HG02759 (cell line): ENCODE measurements at regions not wholly inside any gene's neighbourhood (a gene's known extent, or its start where the extent isn't known, plus 50 kb on each side); places are given as distances from the start of the nearest gene placed in this dataset.
"Not testable (repeated sequence)": the region's sequence is repeated elsewhere in the genome, so short reads cannot be mapped to it uniquely, and the experiment has no call there.

Source experiments
- ATAC-seq: cut with Tn5 transposase; IDR thresholded peaks from one replicate; pipeline ENCODE4 v1.9.1; 2021; ENCODE audit warnings: mild to moderate bottlenecking, moderate library complexity; ENCODE audit not compliant: unreplicated experiment

DNA sequence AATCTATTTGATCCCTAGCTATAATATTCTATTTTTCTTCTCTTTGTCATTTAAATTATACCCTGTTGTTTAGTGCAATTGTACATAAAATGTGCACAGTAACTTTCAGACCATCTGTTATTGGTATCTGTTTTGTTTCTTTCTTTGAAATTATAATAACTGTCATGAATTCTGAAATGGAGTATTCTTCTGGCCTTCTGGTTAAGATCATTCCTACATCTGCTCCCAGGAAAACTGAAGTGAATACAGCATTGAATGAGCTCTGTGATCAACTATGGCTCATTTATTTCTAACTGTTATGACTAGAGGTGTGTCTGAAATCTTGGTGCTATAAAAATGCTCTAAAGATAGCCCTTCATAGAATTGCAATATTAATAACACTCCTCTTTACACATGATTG is 788.4 kb upstream of the TMEFF2 start:
- ATAC-seq, result no peak

DNA sequence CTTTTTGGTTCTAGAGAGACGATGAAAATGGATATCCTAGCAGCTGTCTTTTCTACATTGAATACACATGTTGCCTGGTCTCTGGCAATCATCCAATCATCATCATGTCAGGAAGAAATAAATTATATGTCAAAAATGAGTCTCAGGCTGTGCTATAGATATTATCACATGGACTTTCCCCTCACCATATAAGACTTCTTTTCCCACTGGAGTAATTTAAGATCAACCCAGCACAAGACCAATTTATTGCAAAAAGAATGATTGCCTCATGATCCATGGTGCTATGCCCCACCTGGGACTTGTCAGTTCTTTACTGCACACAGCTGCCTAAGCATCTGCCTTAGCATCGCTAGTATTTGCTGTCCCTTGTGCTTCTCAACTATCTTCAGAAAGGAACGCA is 783.7 kb upstream of the TMEFF2 start:
- no peak for ATAC-seq

DNA sequence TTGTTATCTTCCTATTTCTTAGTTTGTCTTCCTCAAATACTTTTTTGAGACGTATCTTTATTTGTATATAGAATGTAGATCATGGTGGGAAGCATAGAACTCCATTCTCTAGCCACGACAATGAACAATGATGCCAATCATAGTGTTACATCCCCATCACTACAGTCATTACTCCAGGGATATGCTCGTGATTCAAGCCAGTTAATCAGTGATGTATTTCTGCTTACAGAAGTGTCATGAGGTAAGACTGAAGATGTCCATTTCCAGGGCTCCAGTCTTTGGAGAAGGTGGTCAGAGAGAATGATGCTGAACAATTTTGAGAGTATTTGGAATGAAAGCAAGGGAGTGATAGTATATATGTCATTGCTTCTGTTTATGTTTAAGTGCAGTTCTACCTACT is 777.2 kb upstream of the TMEFF2 start:
- no peak for ATAC-seq

DNA sequence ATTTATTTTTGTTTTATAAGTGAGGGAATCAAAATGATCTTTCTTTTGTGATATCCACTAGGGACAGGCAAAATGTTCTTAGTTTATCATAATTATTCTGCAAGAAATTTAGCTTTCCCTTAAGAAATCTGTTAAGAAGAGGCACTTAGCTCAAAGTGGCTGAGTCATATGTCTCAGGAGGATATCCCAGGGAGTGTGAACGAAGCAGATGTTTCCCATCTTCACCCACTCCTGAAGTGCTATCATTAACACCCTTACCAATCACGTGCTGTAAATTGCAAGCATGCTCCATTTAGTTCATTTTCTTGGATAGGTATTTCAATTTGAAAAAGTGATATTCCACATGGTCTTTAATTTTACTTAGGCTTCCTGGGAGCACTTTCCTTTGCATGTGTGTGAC is 774.3 kb upstream of the TMEFF2 start:
- ATAC-seq, result no peak

GRCh38 chr2:192960945-192961344 is 766.2 kb upstream of the TMEFF2 start:
- ATAC-seq, result no peak

GRCh38 chr2:192958615-192959014 is 763.9 kb upstream of the TMEFF2 start:
- ATAC-seq, result not testable (repeated sequence)

GRCh38 chr2:192957425-192957824 is 762.7 kb upstream of the TMEFF2 start:
- ATAC-seq, result no peak

GRCh38 chr2:192953116-192953515 is 758.4 kb upstream of the TMEFF2 start:
- ATAC-seq, result no peak

DNA sequence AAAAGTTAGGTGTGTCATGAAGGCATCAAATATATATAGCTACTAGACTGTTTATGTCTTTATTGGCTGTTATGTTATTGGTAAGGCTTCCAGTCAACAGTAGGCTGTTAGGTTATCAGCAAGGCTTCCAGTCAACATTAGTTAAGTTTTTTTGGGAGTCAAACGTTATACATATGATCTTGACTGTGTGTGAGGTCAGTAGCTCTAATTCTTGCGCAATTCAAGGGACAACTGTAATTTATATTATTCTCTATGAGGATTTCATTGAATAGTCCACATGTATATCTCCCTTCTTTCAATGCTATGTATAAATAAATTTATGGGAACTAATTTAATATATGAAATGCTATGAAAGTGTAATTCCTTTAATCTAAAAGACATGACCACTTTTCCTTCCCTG is 757.5 kb upstream of the TMEFF2 start:
- no peak for ATAC-seq

GRCh38 chr2:192948316-192948715 is 753.6 kb upstream of the TMEFF2 start:
- ATAC-seq, result no peak

- no peak for ATAC-seq
Observed at GRCh38 chr2:192947352-192947751, 752.6 kb upstream of the TMEFF2 start.

GRCh38 chr2:192940767-192941166 is 746.0 kb upstream of the TMEFF2 start:
- ATAC-seq, result no peak

DNA sequence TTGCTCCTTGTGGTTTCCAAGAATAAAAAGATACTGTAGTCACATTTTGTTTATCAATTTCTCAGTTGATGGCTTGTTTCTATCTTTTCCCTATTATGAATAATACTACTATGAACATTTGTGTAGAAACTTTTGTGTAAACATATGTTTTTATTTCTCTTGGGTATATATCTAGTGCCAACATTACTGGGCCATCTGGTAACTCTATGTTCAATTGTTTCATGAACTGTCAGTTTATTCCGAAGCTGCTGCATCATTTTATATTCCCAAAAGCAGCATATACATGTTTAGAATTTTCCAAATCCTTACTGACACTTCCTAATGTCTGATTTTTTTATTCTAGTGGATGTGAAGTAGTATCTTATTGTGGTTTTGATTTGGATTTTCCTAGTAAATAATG is 737.6 kb upstream of the TMEFF2 start:
- ATAC-seq, result no peak

DNA sequence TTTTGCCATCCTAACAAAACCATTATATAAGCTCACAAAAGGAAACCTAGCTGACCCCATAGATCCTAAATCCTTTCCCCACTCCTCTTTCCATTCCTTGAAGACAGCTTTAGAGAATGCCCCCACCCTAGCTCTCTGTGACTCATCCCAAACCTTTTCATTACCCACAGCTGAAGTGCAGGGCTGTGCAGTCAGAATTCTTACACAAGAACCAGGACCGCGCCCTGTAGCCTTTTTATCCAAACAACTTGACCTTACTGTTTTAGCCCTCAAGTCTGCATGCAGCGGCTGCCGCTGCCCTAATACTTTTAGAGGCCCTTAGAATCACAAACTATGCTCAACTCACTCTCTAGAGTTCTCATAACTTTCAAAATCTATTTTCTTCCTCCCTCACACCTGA is 726.9 kb upstream of the TMEFF2 start:
- ATAC-seq, result not testable (repeated sequence)

- no peak for ATAC-seq
Observed at GRCh38 chr2:192901446-192901845, 706.7 kb upstream of the TMEFF2 start.

- ATAC-seq, result no peak
Observed at GRCh38 chr2:192899466-192899865, 704.7 kb upstream of the TMEFF2 start.

- ATAC-seq, result not testable (repeated sequence)
Observed at GRCh38 chr2:192893976-192894375, 699.2 kb upstream of the TMEFF2 start.

- no peak for ATAC-seq
Observed at GRCh38 chr2:192888109-192888508, 693.4 kb upstream of the TMEFF2 start.

GRCh38 chr2:192887337-192887736 is 692.6 kb upstream of the TMEFF2 start:
- no peak for ATAC-seq

GRCh38 chr2:192886636-192887035 is 691.9 kb upstream of the TMEFF2 start:
- no peak for ATAC-seq

- no peak for ATAC-seq
Observed at GRCh38 chr2:192885569-192886160, 690.9 kb upstream of the TMEFF2 start.

DNA sequence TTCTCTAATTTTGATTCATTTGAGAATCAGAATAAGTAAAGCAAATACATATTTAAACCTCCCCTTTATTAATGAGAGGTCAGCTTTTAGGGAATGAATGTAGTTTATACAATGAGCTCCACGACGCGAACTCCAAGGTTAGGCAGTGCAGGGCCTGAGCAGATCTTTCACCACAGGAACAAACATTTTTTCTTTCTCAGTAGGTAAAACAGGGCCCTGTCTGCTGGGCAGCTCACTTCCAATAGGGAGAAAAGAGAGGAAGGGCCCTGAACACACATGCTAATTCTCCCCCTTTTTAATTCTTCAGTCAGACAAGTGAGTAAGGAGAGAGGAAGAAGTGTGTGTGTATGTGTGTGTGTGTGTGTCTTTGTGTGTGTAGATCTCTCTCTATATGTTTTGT is 682.4 kb upstream of the TMEFF2 start:
- ATAC-seq, result no peak

DNA sequence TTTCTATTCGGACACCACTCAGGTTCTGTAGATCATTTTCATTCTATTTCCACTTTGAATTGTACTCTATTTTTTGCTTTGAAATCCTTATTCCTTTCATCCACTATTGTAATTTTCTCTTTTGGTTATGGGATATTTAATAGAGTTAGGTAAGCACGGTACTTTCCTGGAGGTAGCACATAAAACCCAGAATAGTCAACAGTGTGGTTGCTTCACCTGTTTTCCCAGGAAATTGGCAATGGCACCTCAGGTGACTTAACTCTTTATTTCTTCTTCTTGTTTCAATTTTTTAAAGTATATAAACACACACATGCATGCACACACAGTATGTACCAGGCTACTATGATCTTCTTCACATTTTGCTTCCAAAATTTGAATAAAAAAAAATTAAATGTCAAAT is 682.0 kb upstream of the TMEFF2 start:
- ATAC-seq, result no peak
